Smooth muscle cell (in vitro differentiated cells): ENCODE measurements at regions not wholly inside any gene's neighbourhood (a gene's known extent, or its start where the extent isn't known, plus 50 kb on each side); places are given as distances from the start of the nearest gene placed in this dataset.

ENCODE experiments used
- DNase-seq: peaks from one replicate; lab custom pipeline; 2025; ENCODE audit not compliant: unreplicated experiment; lab: John Stamatoyannopoulos, UW
- H2AFZ ChIP-seq: fragments of 200-600 bp; sonication (generic); 2 replicates; pipeline ENCODE4 v1.6.0; 2016; ENCODE audit warnings: antibody characterized with exemption, low read depth, mild to moderate bottlenecking
- H3F3A ChIP-seq: fragments of 200-600 bp; sonication (generic); 2 replicates; pipeline ENCODE4 v1.6.0; 2017; ENCODE audit warnings: antibody characterized with exemption, low read depth
- H3K27ac ChIP-seq: fragments of 200-600 bp; sonication (generic); 2 replicates; pipeline ENCODE4 v1.5.1; 2016; ENCODE audit warnings: low read depth, mild to moderate bottlenecking
- H3K27me3 ChIP-seq: fragments of 200-600 bp; sonication (generic); 2 replicates; pipeline ENCODE4 v1.6.1; 2016; ENCODE audit warnings: low read depth, mild to moderate bottlenecking
- H3K36me3 ChIP-seq: fragments of 200-600 bp; sonication (generic); 2 replicates; pipeline ENCODE4 v1.5.1; 2016; ENCODE audit warnings: low read depth
- H3K4me1 ChIP-seq: fragments of 200-600 bp; sonication (generic); 2 replicates; pipeline ENCODE4 v1.5.1; 2016; ENCODE audit warnings: low read depth
- H3K4me2 ChIP-seq: fragments of 200-600 bp; sonication (generic); 2 replicates; pipeline ENCODE4 v1.6.0; 2016; ENCODE audit warnings: mild to moderate bottlenecking
- H3K4me3 ChIP-seq: fragments of 200-600 bp; sonication (generic); 2 replicates; pipeline ENCODE4 v1.5.1; 2016; ENCODE audit warnings: mild to moderate bottlenecking
- H3K79me2 ChIP-seq: fragments of 200-600 bp; sonication (generic); 2 replicates; pipeline ENCODE4 v1.6.0; 2016; ENCODE audit warnings: low read depth, mild to moderate bottlenecking
- H3K9ac ChIP-seq: fragments of 200-600 bp; sonication (generic); 2 replicates; pipeline ENCODE4 v1.6.0; 2016; ENCODE audit warnings: low read depth
- H3K9me3 ChIP-seq: fragments of 200-600 bp; sonication (generic); replicated peaks from 2 replicates; pipeline ENCODE4 v1.5.1; 2016; ENCODE audit warnings: low read depth
- H4K20me1 ChIP-seq: fragments of 200-600 bp; sonication (generic); 2 replicates; pipeline ENCODE4 v1.6.0; 2016; ENCODE audit warnings: low read depth
- CTCF ChIP-seq: fragments of 200-600 bp; sonication (generic); IDR thresholded peaks from 2 replicates; pipeline ENCODE4 v1.5.1; 2017; ENCODE audit warnings: borderline replicate concordance, mild to moderate bottlenecking, antibody characterized with exemption; ENCODE audit not compliant: insufficient read depth, poor library complexity, severe bottlenecking
- WGBS: methylation state at CpG from one replicate; pipeline ENCODE4 v1.1.7; 2016; ENCODE audit warnings: low lambda C conversion rate; 5-methylcytosine and 5-hydroxymethylcytosine counted together

GRCh38 chr17:6893382-6894205 lies 62.1 kb upstream of the TEKT1 start:
- Histone ChIP-seq H3K4me1 (no peaks in the 10 kb centered on the region), H3K4me2 (no peak overlapping the region), H3K36me3 (no peaks in the 10 kb centered on the region), H3K9ac (no peak overlapping the region), H3F3A (no peaks in the 10 kb centered on the region), H3K4me3 (no peak overlapping the region), H3K27ac (no peak overlapping the region), H3K79me2 (no peaks in the 10 kb centered on the region), H2AFZ (no peak overlapping the region), H3K27me3 (peaks cover 62% of the 10 kb centered on the region), H3K9me3 (no peaks in the 10 kb centered on the region), H4K20me1 (no peaks in the 10 kb centered on the region)
- 68% methylated on average over 24 of the region's 36 CpGs for WGBS
- no peak for DNase-seq
- no peak for TF ChIP-seq CTCF

GRCh38 chr17:6894206-6894528 lies 62.6 kb upstream of the TEKT1 start:
- TF ChIP-seq CTCF, result peak; percentile 31
- Histone ChIP-seq H3F3A (no peaks in the 10 kb centered on the region), H3K27me3 (peaks cover 62% of the 10 kb centered on the region), H3K4me2 (no peak overlapping the region), H3K27ac (no peak overlapping the region), H3K36me3 (no peaks in the 10 kb centered on the region), H3K4me3 (no peak overlapping the region), H3K4me1 (no peaks in the 10 kb centered on the region), H4K20me1 (no peaks in the 10 kb centered on the region), H2AFZ (no peak overlapping the region), H3K9me3 (no peaks in the 10 kb centered on the region), H3K9ac (no peak overlapping the region), H3K79me2 (no peaks in the 10 kb centered on the region)
- no peak for DNase-seq
- WGBS, result 44% methylated on average over 18 of the region's 18 CpGs

GRCh38 chr17:6901086-6901485 lies 69.6 kb upstream of the TEKT1 start:
- DNase-seq, result no peak
- H3K27ac ChIP-seq, result no peak overlapping the region
- WGBS, result 91% methylated on average over 3 of the region's 3 CpGs
- H3K4me2 ChIP-seq, result no peak overlapping the region
- H2AFZ ChIP-seq, result no peak overlapping the region
- H3K9ac ChIP-seq, result no peak overlapping the region
- H3K9me3 ChIP-seq, result no peaks in the 10 kb centered on the region
- no peaks in the 10 kb centered on the region for H4K20me1 ChIP-seq
- no peaks in the 10 kb centered on the region for H3K36me3 ChIP-seq
- no peak for TF ChIP-seq CTCF
- no peak overlapping the region for H3K4me3 ChIP-seq
- no peaks in the 10 kb centered on the region for H3K79me2 ChIP-seq
- H3K27me3 ChIP-seq, result peaks cover 15% of the 10 kb centered on the region
- no peaks in the 10 kb centered on the region for H3F3A ChIP-seq
- no peaks in the 10 kb centered on the region for H3K4me1 ChIP-seq

- H3K79me2 ChIP-seq, result no peaks in the 10 kb centered on the region
- H3K4me2 ChIP-seq, result no peak overlapping the region
- no peaks in the 10 kb centered on the region for H3K36me3 ChIP-seq
- WGBS, result 94% methylated on average over 7 of the region's 7 CpGs
- H3F3A ChIP-seq, result no peaks in the 10 kb centered on the region
- H3K4me3 ChIP-seq, result no peak overlapping the region
- H3K27me3 ChIP-seq, result peaks cover 4% of the 10 kb centered on the region
- no peak overlapping the region for H3K9ac ChIP-seq
- H2AFZ ChIP-seq, result no peak overlapping the region
- TF ChIP-seq CTCF, result no peak
- no peak overlapping the region for H3K27ac ChIP-seq
- H3K4me1 ChIP-seq, result no peaks in the 10 kb centered on the region
- DNase-seq, result no peak
- H3K9me3 ChIP-seq, result no peaks in the 10 kb centered on the region
- no peaks in the 10 kb centered on the region for H4K20me1 ChIP-seq
Measured at GRCh38 chr17:6903326-6903900, 71.9 kb upstream of the TEKT1 start.
